Right lobe of liver (tissue), 6 donors: ENCODE measurements at regions not wholly inside any gene's neighbourhood (a gene's known extent, or its start where the extent isn't known, plus 50 kb on each side); places are given as distances from the start of the nearest gene placed in this dataset.

Source experiments
- ATAC-seq, 4 donors: fragments of 200-7000 bp; cut with Tn5 transposase; one replicate each; pipeline ENCODE4 v1.9.1; 2020; ENCODE audit warnings: mild to moderate bottlenecking in 4 of 4, moderate library complexity in 4 of 4
- DNase-seq, 3 donors: peaks; one replicate each; pipeline ENCODE4 v3.0.0-alpha.2; 2020
- H3K27ac ChIP-seq, 3 donors: fragments of 200-600 bp; one replicate each; pipeline ENCODE4 v1.8.0; 2022
- H3K27me3 ChIP-seq, 2 donors: fragments of 200-600 bp; one replicate each; pipeline ENCODE4 v1.8.0; 2022
- H3K36me3 ChIP-seq, 4 donors: fragments of 200-600 bp; sonication (generic) in 1 of 4; one replicate each; pipeline versions ENCODE4 v1.5.1 to v1.8.0; 2017 to 2022; ENCODE audit warnings: control low read depth in 1 of 4
- H3K4me1 ChIP-seq, 4 donors: fragments of 200-600 bp; sonication (generic) in 1 of 4; one replicate each; pipeline versions ENCODE4 v1.5.1 to v1.8.0; 2017 to 2022; ENCODE audit warnings: control low read depth in 1 of 4
- H3K4me3 ChIP-seq, 3 donors: fragments of 200-600 bp; one replicate each; pipeline ENCODE4 v1.8.0; 2022
- H3K9me3 ChIP-seq, 4 donors: fragments of 200-600 bp; sonication (generic) in 1 of 4; one replicate each; pipeline versions ENCODE4 v1.5.1 to v1.8.0; 2017 to 2022; ENCODE audit warnings: control low read depth in 1 of 4
- CTCF ChIP-seq, 4 donors: fragments of 200-600 bp in 3 of 4; fragments of 450-650 bp in 1 of 4; IDR thresholded peaks; one replicate each; pipeline versions ENCODE4 v1.5.1 to v1.8.0; 2016 to 2022; ENCODE audit warnings: antibody characterized with exemption in 4 of 4, mild to moderate bottlenecking in 2 of 4
- POLR2A ChIP-seq: fragments of 450-650 bp; IDR thresholded peaks from one replicate; pipeline ENCODE4 v1.6.1; 2017; ENCODE audit warnings: antibody characterized with exemption, mild to moderate bottlenecking
- WGBS: methylation state at CpG from one replicate; pipeline ENCODE4 v1.1.6; 2018; ENCODE audit warnings: low coverage, low lambda C conversion rate; ENCODE audit not compliant: insufficient coverage; ENCODE audit errors: missing lambda C conversion rate; 5-methylcytosine and 5-hydroxymethylcytosine counted together
- intact Hi-C, 2 donors: fragments of 100-400 bp; cut with DNase I; formaldehyde crosslinking; loops; one replicate each; pipeline versions ENCODE4 v1.11.2 to v1.14.1; 2022
- donor health status: DM: no; HTN: yes; CAD: no.
- donor health status: DM: no; HTN: no; CAD: no.
- donor health status: DM: no; HTN: no; CAD: no.
- donor health status: DM: no; HTN: yes; CAD: no.
- donor health status: DM: no; HTN: yes; CAD: no.

GRCh38 chr13:42454749-42455148 lies 119.2 kb upstream of the TNFSF11 start:
- TF ChIP-seq CTCF (IDR thresholded peaks at IDR 0.05), result no peak
- no peaks in the 10 kb centered on the region for H3K4me1 ChIP-seq
- intact Hi-C loops, result no loop called here
- no peak overlapping the region for H3K27ac ChIP-seq
- WGBS, result 64% methylated on average over 6 of the region's 6 CpGs
- H3K4me3 ChIP-seq, result no peak overlapping the region
- ATAC-seq (no peak), DNase-seq (no peak)
- H3K36me3 ChIP-seq, result no peaks in the 10 kb centered on the region
- H3K27me3 ChIP-seq, result no peaks in the 10 kb centered on the region
- no peaks in the 10 kb centered on the region for H3K9me3 ChIP-seq

DNA sequence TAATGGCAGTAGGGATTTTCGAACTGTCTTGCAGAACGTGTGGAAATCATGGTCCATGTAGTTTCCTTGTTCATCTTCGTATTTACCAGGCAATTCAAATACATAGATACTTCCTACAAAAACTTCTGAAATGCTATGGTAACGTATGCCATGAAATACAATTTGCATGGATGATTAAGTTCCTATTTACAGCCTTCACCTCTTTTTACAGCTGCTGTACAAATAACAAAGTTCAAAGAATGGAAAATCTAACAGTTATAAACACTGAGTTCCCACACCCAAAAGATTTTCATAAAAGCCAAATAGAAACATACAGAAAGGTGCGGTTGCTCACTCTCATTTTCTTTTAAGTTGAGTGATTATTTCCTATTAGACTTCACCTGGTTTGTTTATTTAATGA lies 115.8 kb upstream of the TNFSF11 start:
- Histone ChIP-seq H3K4me1 (no peaks in the 10 kb centered on the region), H3K27ac (no peak overlapping the region), H3K27me3 (no peaks in the 10 kb centered on the region), H3K4me3 (no peak overlapping the region), H3K9me3 (no peaks in the 10 kb centered on the region), H3K36me3 (no peaks in the 10 kb centered on the region)
- no peak for DNase-seq
- 71% methylated on average over 5 of the region's 5 CpGs for WGBS
- intact Hi-C loops, result no loop called here
- no peak for TF ChIP-seq POLR2A
- TF ChIP-seq CTCF (IDR thresholded peaks at IDR 0.05), result no peak
- no peak for ATAC-seq

GRCh38 chr13:42466123-42466522 lies 107.8 kb upstream of the TNFSF11 start:
- no peaks in the 10 kb centered on the region for H3K4me1 ChIP-seq
- DNase-seq, result no peak
- H3K9me3 ChIP-seq, result no peaks in the 10 kb centered on the region
- H3K36me3 ChIP-seq, result no peaks in the 10 kb centered on the region
- no peak overlapping the region for H3K4me3 ChIP-seq
- WGBS, result 57% methylated on average over 4 of the region's 4 CpGs
- intact Hi-C loops, result no loop called here
- no peaks in the 10 kb centered on the region for H3K27me3 ChIP-seq
- ATAC-seq, result no peak
- no peak overlapping the region for H3K27ac ChIP-seq
- TF ChIP-seq POLR2A (no peak), CTCF (IDR thresholded peaks at IDR 0.05) (no peak)

GRCh38 chr13:42466609-42467008 lies 107.3 kb upstream of the TNFSF11 start:
- H3K27me3 ChIP-seq, result no peaks in the 10 kb centered on the region
- WGBS, result 83% methylated on average over 1 of the region's 1 CpG
- no peaks in the 10 kb centered on the region for H3K4me1 ChIP-seq
- H3K36me3 ChIP-seq, result no peaks in the 10 kb centered on the region
- ATAC-seq, result no peak
- intact Hi-C loops, result no loop called here
- no peak overlapping the region for H3K4me3 ChIP-seq
- no peak overlapping the region for H3K27ac ChIP-seq
- no peaks in the 10 kb centered on the region for H3K9me3 ChIP-seq
- TF ChIP-seq POLR2A, result no peak
- no peak for TF ChIP-seq CTCF (IDR thresholded peaks at IDR 0.05)
- no peak for DNase-seq

- Histone ChIP-seq H3K36me3 (no peaks in the 10 kb centered on the region), H3K4me1 (no peaks in the 10 kb centered on the region), H3K27me3 (no peaks in the 10 kb centered on the region), H3K9me3 (no peaks in the 10 kb centered on the region), H3K4me3 (no peak overlapping the region), H3K27ac (no peak overlapping the region)
- TF ChIP-seq CTCF (IDR thresholded peaks at IDR 0.05), result no peak
- TF ChIP-seq POLR2A, result no peak
- 87% methylated on average over 5 of the region's 5 CpGs for WGBS
- DNase-seq (no peak), ATAC-seq (no peak)
- intact Hi-C loops, result no loop called here
Measured at GRCh38 chr13:42474954-42475353, 99.0 kb upstream of the TNFSF11 start.
